Natural killer cell (primary cell): ENCODE measurements at regions not wholly inside any gene's neighbourhood (a gene's known extent, or its start where the extent isn't known, plus 50 kb on each side); places are given as distances from the start of the nearest gene placed in this dataset.

Experiments used
- ATAC-seq, 3 donors: fragments of 150-1000 bp in 2 of 3; fragments of 200-7000 bp in 1 of 3; cut with Tn5 transposase; 1 replicate in 1 of 3; 2 replicates in 2 of 3; pipeline ENCODE4 v1.10.0; 2021; ENCODE audit warnings: mild to moderate bottlenecking in 2 of 3, moderate library complexity in 2 of 3
- DNase-seq, 2 donors: peaks; one replicate each; pipeline versions ENCODE4 v3.0.0 to v3.0.0-alpha.2; 2013 to 2021; ENCODE audit warnings: mixed read lengths in 1 of 2
- H3K27ac ChIP-seq: one replicate; pipeline ENCODE4 v1.5.1; 2013; ENCODE audit warnings: mild to moderate bottlenecking, low read length
- H3K27me3 ChIP-seq: one replicate; pipeline ENCODE4 v1.6.1; 2013; ENCODE audit warnings: low read length; ENCODE audit not compliant: control insufficient read depth, insufficient read depth
- H3K36me3 ChIP-seq: one replicate; pipeline ENCODE4 v1.6.1; 2013; ENCODE audit warnings: low read length; ENCODE audit not compliant: control insufficient read depth, insufficient read depth
- H3K4me1 ChIP-seq: one replicate; pipeline ENCODE4 v1.6.1; 2013; ENCODE audit warnings: low read length; ENCODE audit not compliant: control insufficient read depth, insufficient read depth
- H3K4me3 ChIP-seq: one replicate; pipeline ENCODE4 v1.5.1; 2013; ENCODE audit warnings: low read length
- H3K9me3 ChIP-seq: one replicate; pipeline ENCODE4 v1.6.1; 2013; ENCODE audit warnings: low read length; ENCODE audit not compliant: control insufficient read depth, insufficient read depth
- H3K27ac Mint-ChIP-seq, 2 donors: one replicate each; pipeline ENCODE4 v1.8.0; 2022; ENCODE audit warnings: mild to moderate bottlenecking in 2 of 2, mixed read lengths in 2 of 2, moderate library complexity in 1 of 2
- H3K27me3 Mint-ChIP-seq, 2 donors: one replicate each; pipeline ENCODE4 v1.8.0; 2022; ENCODE audit warnings: low read depth in 2 of 2, mixed read lengths in 2 of 2
- H3K36me3 Mint-ChIP-seq: one replicate; pipeline ENCODE4 v1.8.0; 2022; ENCODE audit warnings: mixed read lengths
- H3K4me1 Mint-ChIP-seq, 2 donors: one replicate each; pipeline ENCODE4 v1.8.0; 2022; ENCODE audit warnings: mixed read lengths in 2 of 2
- H3K4me3 Mint-ChIP-seq: one replicate; pipeline ENCODE4 v1.8.0; 2022; ENCODE audit warnings: mild to moderate bottlenecking, moderate library complexity, mixed read lengths
- H3K9me3 Mint-ChIP-seq, 2 donors: one replicate each; pipeline ENCODE4 v1.8.0; 2022; ENCODE audit warnings: mixed read lengths in 2 of 2
- CTCF ChIP-seq: fragments of 200-600 bp; IDR thresholded peaks from one replicate; pipeline ENCODE4 v1.8.0; 2022; ENCODE audit warnings: antibody characterized with exemption
- WGBS: methylation state at CpG from one replicate; pipeline ENCODE4 v1.1.7; 2013; ENCODE audit warnings: missing lambda C conversion rate; ENCODE audit not compliant: insufficient coverage; 5-methylcytosine and 5-hydroxymethylcytosine counted together
- intact Hi-C: fragments of 100-400 bp; cut with micrococcal nuclease; formaldehyde crosslinking; loops from one replicate; pipeline ENCODE4 v1.14.2; 2022

- Histone ChIP-seq H3K4me3 (no peak overlapping the region), H3K27me3 (no peaks in the 10 kb centered on the region), H3K4me1 (no peaks in the 10 kb centered on the region), H3K27ac (no peak overlapping the region), H3K9me3 (no peaks in the 10 kb centered on the region), H3K36me3 (no peaks in the 10 kb centered on the region)
- DNase-seq (no peak), ATAC-seq (no peak)
- Mint-ChIP-seq H3K4me1 (no peaks in the 10 kb centered on the region), H3K4me3 (no peak overlapping the region), H3K27me3 (no peaks in the 10 kb centered on the region), H3K36me3 (no peaks in the 10 kb centered on the region), H3K9me3 (peaks cover 8 to 12% of the 10 kb centered on the region in 2 donors), H3K27ac (no peak overlapping the region)
- whole genome bisulfite sequencing = 64% methylated on average over 5 of the region's 5 CpGs
- TF ChIP-seq CTCF = no peak
- intact Hi-C loops = no loop called here
These were observed 220.3 kb upstream of the TAS2R1 start for GRCh38 chr5:9850456-9850855.

- H3K4me3 ChIP-seq = no peak overlapping the region
- DNase-seq (no peak), ATAC-seq (no peak)
- TF ChIP-seq CTCF = no peak
- WGBS = 64% methylated on average over 6 of the region's 6 CpGs
- H3K36me3 ChIP-seq = no peaks in the 10 kb centered on the region
- Mint-ChIP-seq H3K27me3 (no peaks in the 10 kb centered on the region), H3K4me3 (no peak overlapping the region), H3K9me3 (peaks cover 13 to 15% of the 10 kb centered on the region in 2 donors), H3K27ac (no peak overlapping the region), H3K4me1 (no peaks in the 10 kb centered on the region), H3K36me3 (no peaks in the 10 kb centered on the region)
- H3K27me3 ChIP-seq = no peaks in the 10 kb centered on the region
- intact Hi-C loops = no loop called here
- H3K9me3 ChIP-seq = no peaks in the 10 kb centered on the region
- no peaks in the 10 kb centered on the region for H3K4me1 ChIP-seq
- no peak overlapping the region for H3K27ac ChIP-seq
These were observed 217.5 kb upstream of the TAS2R1 start for GRCh38 chr5:9847631-9848030.

GRCh38 chr5:9845185-9845584, 215.0 kb upstream of the TAS2R1 start:
- Mint-ChIP-seq H3K27ac (no peak overlapping the region), H3K4me3 (no peak overlapping the region), H3K4me1 (no peaks in the 10 kb centered on the region), H3K27me3 (no peaks in the 10 kb centered on the region), H3K9me3 (peaks cover 13 to 14% of the 10 kb centered on the region in 2 donors), H3K36me3 (no peaks in the 10 kb centered on the region)
- Histone ChIP-seq H3K27me3 (no peaks in the 10 kb centered on the region), H3K4me3 (no peak overlapping the region), H3K9me3 (no peaks in the 10 kb centered on the region), H3K27ac (no peak overlapping the region), H3K36me3 (no peaks in the 10 kb centered on the region), H3K4me1 (no peaks in the 10 kb centered on the region)
- no peak for ATAC-seq
- TF ChIP-seq CTCF = no peak
- 88% methylated on average over 2 of the region's 2 CpGs for WGBS
- intact Hi-C loops = no loop called here
- DNase-seq = no peak

GRCh38 chr5:9841516-9842170, 211.5 kb upstream of the TAS2R1 start:
- DNase-seq (no peak), ATAC-seq (no peak)
- H3K36me3 Mint-ChIP-seq = no peaks in the 10 kb centered on the region
- intact Hi-C loops = no loop called here
- no peaks in the 10 kb centered on the region for H3K27me3 Mint-ChIP-seq
- no peak overlapping the region for H3K4me3 Mint-ChIP-seq
- Histone ChIP-seq H3K9me3 (no peaks in the 10 kb centered on the region), H3K4me1 (no peaks in the 10 kb centered on the region), H3K4me3 (no peak overlapping the region), H3K27ac (no peak overlapping the region), H3K36me3 (no peaks in the 10 kb centered on the region), H3K27me3 (no peaks in the 10 kb centered on the region)
- H3K9me3 Mint-ChIP-seq = peaks cover 8 to 9% of the 10 kb centered on the region in 2 donors
- no peaks in the 10 kb centered on the region for H3K4me1 Mint-ChIP-seq
- 76% methylated on average over 2 of the region's 2 CpGs for WGBS
- H3K27ac Mint-ChIP-seq = no peak overlapping the region
- TF ChIP-seq CTCF = no peak
